Stimulated activated CD4-positive, alpha-beta T cell treated with anti-CD3 and anti-CD28 coated beads, TNF-alpha, amount 100 ng/mL, for 48 hours (primary cell): ENCODE measurements at regions not wholly inside any gene's neighbourhood (a gene's known extent, or its start where the extent isn't known, plus 50 kb on each side); places are given as distances from the start of the nearest gene placed in this dataset.

ENCODE experiments used
- DNase-seq, 3 donors: peaks; one replicate each; pipeline ENCODE4 v3.0.0-alpha.2; 2020; ENCODE audit warnings: low read depth in 3 of 3

DNA sequence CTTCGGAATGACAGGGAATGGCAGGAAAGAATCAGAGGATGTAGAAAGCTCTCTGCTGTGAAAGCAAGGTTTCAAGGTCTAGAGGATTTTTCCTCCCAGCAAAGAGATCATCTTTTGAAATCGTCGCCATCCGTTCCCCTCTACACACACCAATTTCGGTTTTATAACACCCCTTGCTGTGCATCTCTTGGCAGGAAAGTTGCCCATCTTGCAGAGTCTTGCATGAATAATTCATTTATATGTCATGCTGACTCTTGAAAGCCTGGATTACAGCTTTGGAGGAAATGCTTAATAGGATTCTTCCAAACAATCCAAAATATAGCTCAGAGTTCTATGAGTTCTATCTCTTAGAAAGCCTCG, 262.7 kb downstream of the CHL1 start:
- no peak for DNase-seq

DNA sequence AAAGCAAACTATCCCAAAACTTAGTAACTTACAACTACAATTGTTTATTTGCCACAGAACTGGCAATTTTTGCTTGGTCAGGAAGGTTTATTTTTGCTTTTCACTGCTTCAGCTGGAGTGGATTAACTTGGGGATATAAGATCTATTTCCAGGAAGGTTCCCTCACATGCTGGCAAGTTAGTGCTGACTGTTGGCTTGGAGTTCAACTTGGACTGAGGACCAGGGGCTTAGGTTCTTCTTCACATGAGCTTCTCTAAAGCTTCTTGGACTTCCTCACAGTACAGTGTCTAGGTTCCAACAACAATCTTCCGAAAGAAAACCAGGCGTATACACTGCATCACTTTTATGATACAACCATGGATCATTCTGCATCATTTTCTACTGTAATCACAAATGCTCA, 264.4 kb downstream of the CHL1 start:
- no peak for DNase-seq

DNA sequence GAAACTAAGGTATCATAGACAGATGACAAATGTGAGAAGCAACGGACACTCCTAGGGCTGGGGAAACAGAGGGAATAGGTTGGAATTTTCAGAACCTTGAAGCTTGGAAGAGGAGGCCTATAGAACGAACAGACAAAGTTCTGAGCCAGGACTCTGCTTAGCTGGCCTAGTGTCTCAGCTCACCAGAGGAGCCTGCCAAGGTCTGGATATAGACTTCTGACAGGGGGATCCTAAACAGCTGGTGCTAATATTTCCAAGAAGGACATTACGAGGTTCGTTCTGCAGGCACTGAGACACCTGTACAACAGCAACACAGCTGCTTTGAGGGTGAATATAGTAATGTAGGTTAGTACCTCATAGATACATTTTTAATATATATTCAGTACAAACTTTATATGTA, 266.3 kb downstream of the CHL1 start:
- no peak for DNase-seq

DNA sequence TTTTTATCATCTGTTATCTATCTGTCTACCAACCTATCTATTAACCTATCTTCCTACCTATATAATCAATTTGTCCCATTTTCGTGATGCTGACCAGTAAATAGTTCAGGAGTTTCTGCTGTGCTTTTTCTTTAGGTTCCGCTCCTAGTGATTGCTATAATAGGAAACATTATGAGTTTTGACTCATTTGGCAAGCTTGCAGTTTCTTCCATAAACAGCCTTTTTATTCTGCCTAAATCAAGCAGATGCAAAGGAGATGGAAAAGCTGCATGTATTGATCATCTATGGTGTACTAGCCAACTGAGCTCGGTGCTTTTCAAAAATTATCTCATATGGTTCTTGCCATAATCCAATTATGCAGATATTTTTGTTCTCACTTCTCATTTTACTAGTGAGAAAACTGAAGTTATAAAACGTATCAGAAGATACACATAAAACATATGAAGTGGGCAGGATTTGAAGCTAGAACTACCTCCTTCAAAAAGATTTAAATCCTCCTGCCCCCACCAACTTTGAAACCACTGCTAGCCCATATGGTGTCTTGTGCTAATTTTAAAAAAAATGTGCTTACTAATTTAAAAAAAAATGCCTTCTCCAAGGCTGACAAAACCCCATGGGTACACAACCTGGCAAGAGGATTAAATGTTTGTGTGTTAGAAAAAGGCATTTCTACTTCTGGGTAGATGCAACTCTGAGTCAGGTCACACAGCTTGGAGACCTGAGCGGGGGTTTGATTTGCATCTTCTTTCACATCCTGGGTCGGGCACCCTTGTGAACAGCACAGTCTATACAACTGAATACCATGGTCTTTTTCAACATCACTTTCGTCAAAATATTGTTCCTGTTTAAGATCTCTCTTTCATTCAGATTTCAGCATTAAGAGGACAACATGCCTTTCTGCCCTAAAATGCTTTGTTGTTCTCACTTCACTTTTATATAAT, 267.0 kb downstream of the CHL1 start:
- DNase-seq: no peak

DNA sequence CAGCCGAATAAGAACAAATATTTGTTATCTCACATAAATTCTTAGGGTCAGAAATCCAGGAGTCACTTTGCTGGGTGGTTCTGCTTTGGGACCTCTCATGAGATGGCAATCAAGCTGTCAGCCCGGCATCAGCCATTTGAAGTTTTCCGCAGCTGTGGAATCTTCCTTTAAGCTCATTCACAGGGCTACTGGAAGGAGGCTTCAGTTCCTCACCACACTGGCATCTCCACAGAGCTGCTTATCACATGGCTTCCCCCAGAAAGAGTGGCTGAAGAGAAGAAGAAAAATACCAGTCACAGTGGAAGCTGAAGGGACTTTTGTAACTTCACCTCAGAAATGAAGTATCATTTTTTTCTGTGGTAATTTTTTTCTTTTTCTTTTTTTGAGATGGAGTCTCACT, 267.7 kb downstream of the CHL1 start:
- no peak for DNase-seq

DNA sequence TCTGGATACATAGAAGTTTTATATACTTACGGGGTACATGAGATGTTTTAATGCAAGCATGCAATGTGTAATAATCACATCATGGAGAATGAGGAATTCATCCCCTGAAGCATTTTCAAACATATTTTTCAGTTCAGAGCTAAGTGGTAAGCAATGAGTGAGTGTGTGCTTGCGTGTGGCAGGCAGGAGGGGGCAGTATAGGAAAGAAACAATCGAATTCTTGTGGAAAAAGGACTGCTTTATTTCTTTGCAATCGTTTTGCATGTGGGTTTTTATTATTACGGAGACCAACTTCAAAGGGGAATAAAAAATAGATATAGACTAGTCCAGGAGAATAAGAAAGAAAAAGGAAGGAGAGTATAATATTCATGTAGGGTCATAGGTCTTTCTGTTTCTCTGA, 271.6 kb downstream of the CHL1 start:
- no peak for DNase-seq

DNA sequence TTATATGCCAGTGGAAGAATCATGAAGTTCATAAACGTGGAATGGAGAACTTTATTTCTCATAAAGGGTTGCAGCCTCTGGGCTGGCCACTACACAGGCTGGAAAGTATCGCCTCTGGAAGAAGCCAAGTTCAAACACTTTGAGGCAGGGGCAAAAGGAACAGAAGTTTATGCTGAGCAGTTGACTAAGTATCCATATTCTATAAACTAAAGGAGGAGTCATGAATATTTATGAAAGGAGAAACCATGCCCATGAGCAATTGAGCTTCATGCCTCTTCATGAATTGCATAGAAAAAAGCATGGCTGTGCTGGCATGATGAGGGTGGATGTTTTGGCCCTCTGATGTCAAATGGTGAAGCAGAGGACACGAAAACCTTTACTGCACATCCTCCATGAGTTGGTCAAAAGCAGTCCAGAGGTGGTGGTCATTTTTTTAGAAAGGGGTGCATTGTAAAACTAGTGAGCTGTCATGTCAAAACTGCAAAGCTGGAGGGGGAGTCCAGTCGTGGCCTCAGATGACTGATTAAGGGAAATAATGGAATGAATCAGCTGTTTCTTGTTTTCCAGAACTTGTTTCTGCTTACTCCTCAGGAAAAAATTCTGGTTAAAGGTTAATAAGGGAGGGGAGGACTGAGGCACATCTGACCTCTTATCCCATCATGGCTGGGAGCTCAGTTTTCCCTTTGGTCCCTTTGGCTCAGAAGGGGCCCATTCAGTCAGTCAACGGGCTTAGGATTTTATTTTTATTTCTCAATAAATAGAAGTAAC, 276.7 kb downstream of the CHL1 start:
- no peak for DNase-seq

DNA sequence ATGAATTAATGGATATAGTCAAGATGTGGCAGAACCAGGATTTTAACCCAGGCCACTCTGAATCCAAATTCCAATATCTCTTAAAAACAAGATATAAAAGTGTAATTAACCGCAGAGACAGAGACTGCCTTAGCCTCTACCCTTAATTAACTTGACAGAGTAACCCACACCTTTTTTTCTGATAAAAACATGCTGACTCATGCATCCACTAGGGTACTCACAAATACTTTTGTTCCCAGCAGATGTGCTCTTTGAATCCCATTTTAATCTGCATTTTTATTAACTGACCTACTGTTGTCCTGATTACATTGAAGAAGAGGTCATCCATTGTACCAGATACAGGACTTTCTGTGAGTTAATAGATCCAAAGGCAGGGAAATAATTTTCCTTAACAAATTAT, 278.3 kb downstream of the CHL1 start:
- DNase-seq: no peak

DNA sequence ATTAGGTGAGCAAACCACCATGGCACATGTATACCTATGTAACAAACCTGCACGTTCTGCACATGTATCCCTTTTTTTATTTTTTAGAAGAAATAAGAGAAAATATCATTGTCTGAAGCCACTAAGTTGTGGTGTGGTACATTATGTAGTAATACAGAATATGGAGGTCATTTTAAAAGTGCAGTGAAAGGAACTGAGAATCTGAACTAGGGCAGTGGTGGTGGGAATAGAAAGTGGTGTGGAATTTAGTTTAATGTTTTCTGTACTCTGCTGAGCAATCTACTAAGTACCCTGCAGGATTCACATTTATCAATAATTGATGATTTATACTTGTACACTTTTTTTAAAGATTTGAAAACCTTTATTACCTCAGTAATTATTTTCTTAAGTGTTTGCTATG, 283.5 kb downstream of the CHL1 start:
- DNase-seq: no peak

DNA sequence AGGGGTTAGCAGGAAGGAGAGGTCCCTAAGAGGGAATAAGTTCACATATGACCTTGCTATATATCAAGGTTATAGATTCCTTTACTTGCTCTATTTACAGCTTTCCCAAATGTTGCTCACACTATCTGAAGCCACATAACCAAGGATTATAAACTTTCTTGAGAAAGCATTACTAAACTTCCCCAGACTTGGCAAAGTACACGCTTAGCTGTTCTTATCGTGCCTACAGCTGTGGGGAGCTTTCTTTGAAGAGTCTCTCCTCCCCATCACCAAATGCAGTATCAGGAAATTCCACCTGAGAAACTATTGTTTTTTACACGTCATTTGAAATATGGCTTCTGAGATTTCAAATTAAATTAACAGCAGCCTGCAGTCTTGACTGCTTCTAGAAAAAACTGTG, 284.5 kb downstream of the CHL1 start:
- no peak for DNase-seq

DNA sequence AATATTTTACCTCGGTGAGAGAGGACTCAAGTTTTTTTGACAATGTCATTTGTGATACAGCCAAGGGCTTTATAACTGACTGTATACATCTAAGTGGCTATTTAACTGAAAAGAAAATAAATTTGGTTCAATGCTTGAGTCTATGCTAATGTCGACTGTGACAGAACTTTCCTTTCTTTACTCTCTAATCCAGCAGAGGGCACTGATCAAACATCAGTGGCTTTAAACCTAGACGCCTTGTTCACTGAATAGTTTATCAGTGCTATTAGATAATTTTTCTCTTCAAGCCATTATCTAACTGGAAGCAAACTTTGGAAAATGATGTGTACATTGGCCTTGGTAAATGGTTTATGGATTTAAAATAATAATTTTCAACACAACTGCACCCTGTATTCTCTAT, 285.1 kb downstream of the CHL1 start:
- DNase-seq: no peak

DNA sequence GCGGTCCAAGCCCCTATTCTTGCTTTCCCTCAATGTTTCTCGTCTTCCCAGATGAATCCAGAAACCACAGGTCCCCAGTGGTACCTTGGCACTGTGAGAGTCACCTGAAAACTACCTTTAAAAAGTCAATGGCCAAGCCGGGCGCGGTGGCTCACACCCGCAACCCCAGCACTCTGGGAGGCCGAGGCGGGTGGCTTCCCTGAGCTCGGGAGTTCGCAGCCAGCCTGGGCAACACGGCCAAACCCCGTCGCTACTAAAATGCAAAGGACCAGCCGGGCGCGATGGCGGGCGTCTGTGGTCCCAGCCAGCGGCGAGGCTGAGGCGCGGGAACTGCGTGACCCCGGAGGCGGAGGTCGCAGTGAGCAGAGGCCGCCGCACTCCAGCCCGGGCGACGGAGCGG, 285.9 kb downstream of the CHL1 start:
- DNase-seq: no peak

DNA sequence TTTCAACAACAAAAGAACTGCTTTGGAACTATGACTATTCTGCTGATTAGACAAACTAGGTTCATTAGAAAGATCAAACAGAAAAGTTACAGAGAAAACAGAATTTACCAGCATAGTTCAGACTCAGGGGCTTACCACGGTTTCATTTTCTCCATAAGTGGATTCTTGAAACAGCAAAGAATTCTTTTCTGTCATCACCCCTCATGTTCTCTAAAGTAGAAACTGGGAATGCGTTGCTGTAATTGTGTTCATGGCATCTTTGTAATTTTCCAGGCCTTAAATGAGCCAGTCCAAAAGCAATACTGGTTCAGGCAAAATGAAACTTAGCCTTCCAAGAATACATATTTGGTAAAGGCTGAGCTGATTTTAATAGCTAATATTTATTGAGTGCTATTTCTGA, 287.8 kb downstream of the CHL1 start:
- no peak for DNase-seq

DNA sequence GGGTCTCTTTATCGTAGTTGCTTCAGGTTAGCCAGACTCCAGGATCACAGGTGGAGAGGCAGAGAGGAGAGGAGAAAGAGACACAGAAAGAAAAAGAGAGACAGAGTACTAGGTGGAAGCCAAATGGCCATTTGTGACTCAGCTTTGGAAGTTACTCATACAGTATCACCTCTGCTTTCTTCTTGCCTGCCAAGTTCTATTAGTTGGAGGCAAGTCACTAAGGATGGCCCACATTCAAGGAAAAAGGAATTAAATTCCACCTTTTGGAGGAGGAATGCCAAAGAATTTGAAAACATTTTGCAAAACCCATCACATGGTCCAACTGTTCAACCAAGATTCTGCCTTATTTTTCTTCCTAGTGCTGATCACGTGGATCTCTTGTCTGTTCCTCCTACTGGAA, 291.1 kb downstream of the CHL1 start:
- no peak for DNase-seq

DNA sequence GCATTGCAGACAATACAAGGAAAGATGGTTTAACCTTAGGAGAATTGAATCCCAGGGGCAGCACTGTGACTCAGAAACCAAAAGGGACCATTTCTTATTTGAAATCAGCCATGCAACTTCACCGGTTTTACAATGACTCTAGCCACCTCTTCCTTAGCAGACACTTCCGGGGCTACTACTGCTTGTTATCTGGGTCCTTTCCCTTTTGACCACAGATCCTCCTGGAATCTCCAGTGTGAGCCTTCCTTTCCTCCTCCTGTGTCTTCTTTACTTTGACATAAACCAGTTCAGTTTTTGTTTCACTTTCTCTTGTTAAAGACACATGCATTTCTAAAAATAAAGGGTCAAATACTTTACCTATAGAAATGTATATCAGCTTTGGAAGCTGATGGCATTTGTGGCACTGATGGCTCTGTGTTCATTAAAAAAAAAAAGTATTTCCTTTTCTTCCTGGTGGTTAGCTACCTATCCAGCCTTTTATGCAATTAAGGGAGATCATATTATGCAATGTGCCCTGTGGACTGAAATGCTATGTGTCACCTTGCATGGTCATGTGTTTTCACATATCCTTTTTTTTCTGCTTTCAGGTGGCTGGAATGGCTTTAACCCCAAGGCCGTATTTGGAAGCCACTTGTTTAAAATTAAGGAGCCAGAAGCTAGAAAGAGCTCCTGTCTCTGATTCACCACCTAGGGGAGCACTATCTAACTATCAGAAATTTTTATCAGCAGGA, 296.2 kb downstream of the CHL1 start:
- no peak for DNase-seq

DNA sequence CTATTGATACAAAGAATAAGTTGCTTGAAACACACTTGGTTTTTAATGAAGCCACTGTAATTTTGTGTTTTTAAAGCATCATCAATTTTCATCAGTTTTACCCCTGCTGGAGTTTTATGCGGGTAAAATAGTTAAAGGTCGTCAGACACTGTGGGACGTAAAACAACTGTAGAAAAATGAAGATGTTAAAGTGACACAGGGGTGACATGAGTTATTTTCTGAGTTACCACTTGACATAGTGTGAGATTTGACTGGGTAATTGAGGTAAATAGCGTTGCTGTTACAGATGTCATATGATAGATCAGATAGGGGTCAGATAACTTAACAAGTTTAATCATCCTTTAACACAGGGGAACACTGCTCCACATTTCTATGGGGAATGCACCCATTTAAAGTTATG, 297.6 kb downstream of the CHL1 start:
- no peak for DNase-seq

DNA sequence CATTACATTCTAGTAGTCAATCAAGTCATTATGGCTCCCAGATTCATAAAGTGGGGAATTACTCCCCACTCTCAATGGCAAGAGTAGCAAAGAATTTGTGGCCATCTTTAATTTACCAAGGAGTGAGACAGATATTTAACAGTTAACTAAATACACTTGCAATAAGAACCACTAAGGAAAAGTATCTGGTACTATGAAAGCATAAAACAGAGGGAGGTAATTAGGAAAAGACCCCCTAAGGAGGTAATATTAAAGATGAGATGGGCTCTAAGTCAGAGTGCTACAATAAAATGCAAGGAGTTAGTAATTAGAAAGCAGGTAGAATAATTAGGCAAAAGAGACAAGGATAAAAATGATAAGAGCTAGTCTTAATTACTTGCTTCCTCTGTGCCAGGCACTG, 301.9 kb downstream of the CHL1 start:
- DNase-seq: no peak

DNA sequence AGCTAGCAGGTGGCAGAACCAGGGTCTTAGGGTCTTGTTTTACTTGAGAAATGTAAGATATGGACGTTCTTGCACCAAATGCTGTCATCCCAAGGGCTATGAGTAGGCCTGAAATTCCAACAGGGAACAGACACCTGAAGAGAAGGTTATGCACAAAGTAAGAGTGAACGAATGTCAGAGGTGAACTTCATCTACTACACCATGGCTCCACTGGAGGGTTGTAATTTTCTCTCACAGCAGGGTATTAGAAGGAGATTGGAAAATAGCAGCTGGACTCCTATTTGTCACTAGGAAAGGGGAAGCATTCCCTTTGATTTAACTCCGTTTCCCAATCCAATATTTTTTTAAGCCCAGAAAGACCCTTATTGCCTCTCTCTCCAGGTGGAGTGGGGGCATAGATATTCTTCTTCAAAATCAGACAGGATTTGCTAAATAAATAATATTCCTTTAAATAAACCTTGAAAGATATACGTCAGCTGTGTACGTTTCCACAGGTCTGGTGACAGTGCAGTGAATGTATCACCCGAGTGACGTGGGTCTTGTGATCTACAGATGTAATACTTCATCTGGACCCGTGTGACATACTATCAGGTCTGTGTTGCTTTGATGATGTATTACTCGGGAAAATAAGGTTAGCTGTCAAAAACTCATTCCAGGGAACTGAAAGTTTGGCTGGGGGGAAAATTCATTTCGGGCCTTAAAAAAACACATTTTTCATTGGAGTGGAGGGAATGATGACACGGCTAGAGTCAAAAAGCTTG, 302.6 kb downstream of the CHL1 start:
- DNase-seq: no peak

DNA sequence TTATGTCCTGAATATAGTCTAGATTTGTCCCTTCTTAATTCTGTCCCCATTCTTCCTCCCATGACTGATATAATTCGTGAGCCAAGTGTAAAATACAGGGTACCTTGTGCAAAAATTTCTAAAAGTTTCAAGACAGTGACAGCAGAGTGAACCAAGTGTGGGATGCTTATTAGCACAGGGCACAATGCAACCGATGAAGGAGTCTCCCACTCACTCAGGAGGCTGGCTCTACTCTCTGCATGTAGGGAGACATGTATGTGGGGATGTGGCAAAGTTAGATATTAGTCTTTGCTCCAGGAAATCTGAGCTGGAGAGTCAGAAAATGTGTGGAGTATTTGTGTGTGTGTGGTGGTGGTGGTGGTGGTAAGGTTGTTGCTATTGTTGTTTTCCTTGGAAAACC, 305.9 kb downstream of the CHL1 start:
- no peak for DNase-seq

DNA sequence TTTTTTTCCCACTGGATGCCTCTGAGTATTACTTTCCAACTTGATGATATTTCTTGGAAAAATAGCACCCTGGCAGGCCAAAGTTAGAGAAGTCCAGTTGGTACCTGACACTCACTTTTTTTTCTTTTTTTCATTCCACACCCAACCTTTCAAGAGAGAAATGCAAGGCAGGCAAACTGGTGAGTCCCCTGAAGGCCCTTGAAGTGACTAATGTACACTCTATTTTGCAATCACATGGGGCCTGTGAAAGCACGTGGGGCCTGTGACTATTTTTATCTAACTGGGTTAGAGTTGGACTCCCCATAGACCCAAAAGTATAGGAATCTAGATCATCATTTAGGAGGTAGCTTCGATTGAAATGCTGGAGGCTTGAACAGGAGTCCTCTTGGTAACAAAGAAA, 316.7 kb downstream of the CHL1 start:
- no peak for DNase-seq

DNA sequence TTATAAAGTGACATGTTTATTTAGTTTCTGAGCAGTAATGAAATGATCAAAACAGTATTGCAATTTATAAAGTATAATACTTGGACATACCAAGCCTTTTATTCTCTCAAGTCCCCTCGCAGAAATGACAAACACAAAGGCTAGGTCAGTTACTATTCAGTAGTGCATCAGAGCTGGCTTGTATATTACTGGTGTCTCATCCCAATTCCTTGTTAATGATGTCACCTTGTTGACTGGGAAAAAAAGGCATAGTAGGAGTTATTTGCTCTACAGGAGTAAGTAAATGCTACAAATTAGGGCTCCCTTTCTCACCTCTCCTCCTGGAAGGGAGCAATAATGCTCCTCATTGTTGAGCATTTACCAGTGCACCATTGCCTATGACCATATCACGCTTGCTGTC, 317.6 kb downstream of the CHL1 start:
- no peak for DNase-seq

DNA sequence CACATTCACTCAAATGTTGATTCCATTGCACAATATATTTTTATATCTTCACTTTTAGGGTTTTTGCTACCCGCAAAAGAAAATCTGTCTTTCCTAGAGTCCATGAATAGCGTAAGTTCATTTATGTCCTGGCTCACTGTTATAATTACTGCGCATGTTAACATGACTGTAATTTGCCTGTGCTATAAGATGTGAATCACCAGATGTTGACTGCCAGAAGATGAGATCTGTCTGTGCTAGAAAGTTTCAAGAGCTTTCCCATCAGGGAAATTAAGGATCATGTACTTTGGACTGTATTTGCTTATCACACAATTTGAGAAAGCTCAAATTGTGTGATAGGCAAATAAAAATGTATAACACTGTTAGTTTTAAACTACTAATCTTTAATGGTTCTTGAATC, 322.5 kb downstream of the CHL1 start:
- DNase-seq: no peak
